ENCODE measurements at regions not wholly inside any gene's neighbourhood (a gene's known extent, or its start where the extent isn't known, plus 50 kb on each side); places are given as distances from the start of the nearest gene placed in this dataset.

GRCh38 chr16:82301146-82301755 lies 131.2 kb upstream of the MPHOSPH6 start:
- no peak for TF ChIP-seq POLR2A (IDR thresholded peaks at IDR 0.05; ENCODE audit: insufficient read depth in 1 of 2, low read depth in 2 of 2, low read length in 2 of 2)
- no peak for TF ChIP-seq ZBED4 (CRISPR knock-in tag; IDR thresholded peaks at IDR 0.05; ENCODE audit: borderline replicate concordance)
